ENCODE measurements at regions not wholly inside any gene's neighbourhood (a gene's known extent, or its start where the extent isn't known, plus 50 kb on each side); places are given as distances from the start of the nearest gene placed in this dataset.
"Not testable (repeated sequence)": the region's sequence is repeated elsewhere in the genome, so short reads cannot be mapped to it uniquely, and the experiment has no call there.

DNA sequence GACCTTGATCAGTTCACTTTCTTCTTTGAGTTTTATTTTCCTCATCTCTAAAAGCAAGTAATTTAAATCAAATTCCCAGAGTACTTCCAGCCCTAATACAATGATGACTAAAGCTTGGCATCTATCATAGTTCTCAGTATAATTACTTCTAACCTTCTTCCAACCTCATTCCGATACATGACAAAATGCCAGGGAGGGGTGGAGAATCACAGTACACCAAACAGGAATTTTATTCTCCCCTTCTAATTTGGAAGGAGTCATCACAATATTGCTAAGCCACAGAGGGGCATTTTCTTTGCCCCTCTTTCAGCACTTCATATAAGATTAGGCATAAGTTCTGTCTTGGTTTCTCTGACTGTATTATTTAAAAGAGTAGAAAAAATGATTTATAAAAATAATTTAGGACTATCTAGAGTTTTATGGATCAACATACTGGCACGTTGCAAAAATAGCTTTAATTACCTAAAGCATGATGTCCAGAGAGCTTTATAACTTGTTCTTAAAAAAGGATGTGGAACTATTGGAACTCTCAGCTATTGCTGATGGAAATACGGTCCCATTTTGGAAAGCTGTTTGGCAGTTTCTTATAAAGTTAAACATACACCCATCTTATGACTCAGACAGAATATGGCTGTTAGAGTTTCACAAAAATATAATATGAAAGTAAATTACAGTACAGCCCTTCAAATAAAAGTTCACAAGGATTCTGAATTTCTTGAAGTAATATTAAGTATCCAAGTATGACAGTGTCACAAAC, 86.9 kb upstream of the UBE2E2 start:
- no peak for DNase-seq

DNA sequence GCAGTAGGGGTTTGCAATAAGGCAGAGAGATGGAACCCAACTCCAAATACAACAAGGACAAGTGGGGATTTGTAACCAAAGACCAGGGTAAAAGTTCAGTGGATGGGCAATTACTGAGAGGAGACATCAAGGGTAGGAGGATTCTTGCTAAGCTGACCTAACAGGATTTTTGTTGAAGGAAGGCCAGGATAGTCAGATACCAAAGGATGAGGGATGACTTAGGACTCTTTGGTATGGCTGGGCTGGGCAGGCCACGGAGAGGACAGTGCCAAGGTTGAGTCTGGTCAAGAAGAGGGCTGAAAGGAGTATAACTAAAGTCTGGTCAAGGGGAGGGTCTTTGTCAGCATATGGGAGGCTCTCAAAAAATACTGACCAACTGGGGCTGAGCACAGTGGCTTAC, 85.3 kb upstream of the UBE2E2 start:
- no peak for DNase-seq

DNA sequence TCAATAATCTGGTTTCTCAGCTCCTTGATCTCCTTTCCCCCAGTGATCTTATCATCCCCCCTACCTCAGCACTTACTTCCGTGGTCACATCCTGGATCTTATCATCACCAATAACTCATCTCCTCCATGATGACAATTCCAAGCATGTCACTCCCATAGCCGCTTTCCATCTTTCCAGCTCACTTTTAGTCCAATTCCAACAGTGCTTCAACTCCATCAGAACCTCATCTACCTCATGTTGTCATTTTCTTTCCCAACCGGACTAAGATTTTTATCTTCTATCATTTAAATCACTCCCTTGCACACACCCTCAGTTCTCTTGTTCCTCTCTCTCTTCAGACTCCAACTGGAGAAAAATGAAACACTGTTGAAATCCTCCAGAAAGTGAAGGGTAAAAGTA, 75.9 kb upstream of the UBE2E2 start:
- DNase-seq = no peak

DNA sequence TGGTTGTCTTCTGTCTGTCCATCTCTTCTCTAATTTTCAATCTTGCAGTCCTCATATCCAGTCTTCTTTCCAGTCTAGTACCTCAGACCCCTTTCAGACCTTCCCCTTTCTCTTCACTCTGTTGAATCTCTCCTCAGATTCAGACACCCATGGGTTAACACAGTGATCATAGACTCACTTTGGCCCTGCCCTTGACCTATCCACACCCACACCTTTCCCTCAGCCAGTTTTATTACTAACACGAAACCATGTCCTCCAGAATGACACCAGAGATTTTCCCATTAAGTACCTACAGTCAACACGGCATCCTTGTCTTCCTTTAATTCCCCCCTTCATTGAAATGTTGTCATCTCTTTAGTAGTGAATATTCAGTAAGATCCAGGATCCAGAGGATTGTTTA, 74.5 kb upstream of the UBE2E2 start:
- no peak for DNase-seq

DNA sequence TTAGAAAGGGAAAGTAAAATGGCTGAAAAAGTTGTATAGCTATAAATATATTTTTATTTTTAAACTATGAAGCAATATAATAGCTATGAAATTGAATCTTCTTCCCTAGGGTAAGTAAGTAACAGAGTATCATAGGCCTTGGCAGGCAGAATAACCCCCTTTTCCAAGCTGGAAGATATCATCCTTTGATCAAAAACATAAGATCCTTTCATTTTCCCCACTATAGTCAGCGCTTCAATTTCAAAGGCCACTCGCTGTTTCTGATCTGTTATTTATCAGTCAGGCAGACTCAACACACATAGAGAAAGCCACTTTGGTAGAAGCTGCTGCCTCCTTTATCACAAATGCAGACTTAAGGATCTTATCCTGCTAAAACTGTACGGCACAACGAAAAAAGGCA, 74.0 kb upstream of the UBE2E2 start:
- no peak for DNase-seq

DNA sequence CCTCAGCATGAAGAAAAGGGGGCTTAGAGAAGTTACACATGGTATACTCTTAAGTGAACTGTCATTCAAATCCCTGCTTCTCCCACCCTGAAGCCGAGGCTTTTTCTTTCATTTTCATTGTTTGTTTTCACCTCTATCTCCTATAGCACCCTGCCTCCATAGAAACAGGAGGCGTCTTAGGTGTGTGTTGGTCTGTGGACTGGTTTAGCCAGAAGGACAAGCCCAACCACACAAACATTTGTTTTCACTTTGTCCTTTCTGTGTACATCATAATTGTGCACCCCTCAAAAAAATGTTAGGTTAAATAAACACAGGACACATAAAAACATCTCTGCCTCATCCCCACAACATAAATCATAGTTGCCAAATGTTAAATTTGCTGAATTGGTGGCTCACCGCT, 73.3 kb upstream of the UBE2E2 start:
- DNase-seq = no peak

DNA sequence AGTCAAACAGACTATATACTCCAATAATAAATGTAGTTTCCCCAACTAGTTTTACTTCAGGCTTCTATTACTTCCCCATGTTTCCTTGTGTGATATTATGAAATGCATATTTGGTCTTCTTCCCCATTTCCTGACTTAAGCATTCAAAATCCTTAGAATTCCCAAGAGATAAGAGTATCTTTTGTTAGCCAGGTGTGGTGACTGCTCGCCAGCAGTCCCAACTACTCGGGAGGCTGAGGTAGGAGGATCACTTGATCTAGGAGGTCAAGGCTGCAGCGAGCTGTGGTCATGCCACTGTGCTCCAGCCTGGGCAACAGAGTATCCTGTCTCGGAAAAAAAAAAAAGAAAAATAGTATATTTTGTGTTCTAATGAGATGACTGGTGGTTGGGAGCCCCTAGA, 72.7 kb upstream of the UBE2E2 start:
- no peak for DNase-seq

DNA sequence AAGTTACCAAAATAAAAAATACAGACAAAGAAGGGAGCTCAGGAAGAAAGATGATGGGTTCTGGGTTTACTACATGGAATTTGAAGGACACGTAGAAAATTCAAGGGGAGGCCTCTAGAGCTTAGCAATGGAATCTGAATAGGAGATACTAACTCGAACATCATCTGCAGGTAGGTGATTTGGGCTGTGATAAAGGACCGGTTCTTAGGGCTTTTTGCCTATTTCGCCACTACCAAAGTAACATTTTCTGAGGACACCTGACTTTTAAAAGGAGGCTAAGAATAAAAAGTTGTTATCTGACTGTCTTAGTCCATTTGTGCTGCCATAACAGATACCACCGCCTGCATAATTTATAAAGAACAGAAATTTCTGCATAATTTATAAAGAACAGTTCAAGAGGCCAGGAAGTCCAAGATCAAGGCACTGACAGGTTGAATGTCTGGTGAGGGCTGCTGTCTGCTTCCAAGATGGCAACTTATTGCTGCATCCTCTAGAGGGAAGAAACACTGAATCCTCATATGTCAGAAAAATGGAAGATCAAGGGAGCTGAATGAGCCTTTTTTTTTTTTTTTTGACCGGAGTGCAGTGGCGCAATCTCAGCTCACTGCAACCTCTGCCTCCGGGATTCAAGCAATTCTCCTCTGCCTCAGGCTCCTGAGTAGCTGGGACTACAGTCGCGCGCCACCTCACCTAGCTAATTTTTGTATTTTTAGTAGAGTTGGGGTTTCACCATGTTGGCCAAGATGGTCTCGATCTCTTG, 67.9 kb upstream of the UBE2E2 start:
- no peak for DNase-seq

DNA sequence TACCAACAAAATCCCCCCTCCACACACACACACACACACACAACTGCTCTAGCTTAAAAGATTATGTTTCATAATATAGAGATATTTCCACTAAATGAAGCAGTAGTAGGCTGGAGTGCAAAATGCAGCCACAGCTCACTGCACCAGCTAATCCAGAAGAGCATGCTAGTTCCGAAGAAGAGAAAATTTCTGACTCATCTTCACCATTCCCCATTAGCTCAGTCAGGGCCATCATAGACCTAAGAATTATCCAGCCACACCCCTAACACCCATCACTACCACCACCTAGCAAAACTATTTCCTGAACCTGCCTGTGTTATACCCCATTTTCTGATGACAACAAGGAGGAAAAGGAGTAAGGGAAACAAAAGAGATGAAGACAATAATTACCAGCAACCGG, 67.1 kb upstream of the UBE2E2 start:
- no peak for DNase-seq

DNA sequence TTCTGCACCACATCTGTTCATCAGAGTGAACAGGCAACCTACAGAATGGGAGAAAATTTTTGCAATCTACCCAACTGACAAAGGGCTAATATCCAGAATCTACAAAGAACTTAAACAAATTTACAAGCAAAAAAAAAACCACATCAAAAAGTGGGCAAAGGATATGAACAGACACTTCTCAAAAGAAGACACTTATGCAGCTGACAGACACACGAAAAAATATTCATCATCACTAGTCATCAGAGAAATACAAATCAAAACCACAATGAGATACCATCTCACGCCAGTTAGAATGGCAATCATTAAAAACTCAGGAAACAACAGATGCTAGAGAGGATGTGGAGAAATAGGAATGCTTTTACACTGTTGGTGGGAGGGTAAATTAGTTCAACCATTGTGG, 59.1 kb upstream of the UBE2E2 start:
- DNase-seq = not testable (repeated sequence)

DNA sequence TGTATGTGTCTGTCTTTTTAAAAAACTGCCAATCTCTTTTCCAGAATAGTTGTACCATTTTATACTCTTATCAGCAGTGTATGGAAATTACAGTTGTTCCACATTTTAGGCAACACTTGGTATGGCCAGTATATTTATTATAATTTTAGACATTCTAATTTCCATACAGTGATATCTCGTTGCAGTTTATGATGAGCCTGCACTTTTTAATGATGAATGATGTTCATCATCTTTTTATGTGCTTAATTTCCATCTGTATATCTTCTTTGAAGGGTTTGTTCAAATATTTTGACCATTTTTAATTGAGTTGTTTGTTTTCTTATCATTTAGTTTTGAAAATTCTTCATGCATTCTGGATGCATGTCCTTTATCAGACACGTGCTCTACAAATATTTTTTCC, 57.0 kb upstream of the UBE2E2 start:
- no peak for DNase-seq

DNA sequence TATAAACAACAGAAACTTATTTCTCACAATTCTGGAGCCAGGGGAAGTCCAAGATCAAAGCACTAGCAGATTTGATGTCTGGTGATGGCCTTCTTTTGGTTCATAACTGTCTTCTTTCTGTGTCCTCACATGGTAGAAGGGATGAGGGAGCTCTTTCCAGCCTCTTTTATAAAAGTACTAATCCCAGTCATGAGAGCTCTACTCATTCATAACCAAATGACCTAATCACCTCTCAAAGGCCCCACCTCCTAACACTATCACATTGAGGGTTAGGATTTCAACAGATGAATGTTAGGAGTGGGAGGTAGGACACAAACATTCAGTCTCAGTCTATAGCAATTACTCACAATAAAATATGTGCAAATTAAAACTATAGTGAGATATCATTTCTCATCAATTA, 50.1 kb upstream of the UBE2E2 start:
- no peak for DNase-seq
